ENCODE measurements at regions not wholly inside any gene's neighbourhood (a gene's known extent, or its start where the extent isn't known, plus 50 kb on each side); places are given as distances from the start of the nearest gene placed in this dataset.

DNA sequence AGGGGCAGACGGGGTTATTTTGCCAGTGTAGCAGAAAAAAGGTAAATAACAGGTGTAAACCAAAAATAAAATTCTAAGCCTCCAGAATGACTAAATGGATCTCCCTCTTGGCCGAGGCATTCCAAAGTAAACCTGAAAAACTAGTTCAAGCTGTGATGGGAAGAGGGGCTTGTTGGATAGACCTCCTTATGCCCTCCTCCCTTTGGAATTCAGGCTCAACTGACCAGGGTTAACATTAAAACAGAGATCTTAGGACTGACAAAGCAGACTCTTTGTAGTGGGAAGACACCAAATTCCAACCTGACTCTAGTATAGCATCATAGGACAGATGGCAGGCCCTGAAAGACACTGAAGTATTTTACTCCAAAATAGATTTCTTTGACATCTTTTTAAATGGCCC lies 113.8 kb upstream of the ITGB1 start:
- no peak overlapping the region for H3K56ac ChIP-seq (replicated peaks; ENCODE audit: insufficient read length, low read depth, low read length)
- H3K4ac ChIP-seq (replicated peaks; ENCODE audit: insufficient read length, low read depth, low read length), result no peak overlapping the region
- H3K18ac ChIP-seq (ENCODE audit: extremely low read depth, low read length), result no peak overlapping the region
- no peak overlapping the region for H3K23ac ChIP-seq (ENCODE audit: insufficient read length)
- H3K4me2 ChIP-seq (ENCODE audit: insufficient read depth in 1 of 2, low read depth in 2 of 2, low read length in 2 of 2), result no peak overlapping the region
- no peak overlapping the region for H2BK20ac ChIP-seq (ENCODE audit: low read length)
- 0 out of 2 replicates have a peak overlapping the region, but pooled peaks have one; percentile 44 for H3K27ac ChIP-seq (ENCODE audit: low read depth, low read length)
- FAIRE-seq (peak; percentile 62), DNase-seq (ENCODE audit: low read depth in 1 of 2, low spot score in 2 of 2) (peak in 1 of 2 experiments; percentile 27)
- no peak overlapping the region for H4K8ac ChIP-seq (ENCODE audit: extremely low read depth, insufficient read depth, low read length)
- WGBS, 2 experiments (ENCODE audit: extremely low coverage in 1 of 2, insufficient coverage in 1 of 2, insufficient read length in 1 of 2, insufficient replicate concordance in 2 of 2, low coverage in 1 of 2, low lambda C conversion rate in 2 of 2, missing lambda C conversion rate in 1 of 2), result 71% methylated on average over 2 of the region's 2 CpGs; no CpG with 5 or more reads in 1 of the 2 experiments
- H3K23me2 ChIP-seq (ENCODE audit: low read depth, low read length), result no peaks in the 10 kb centered on the region
- ChIA-PET CTCF (ENCODE audit: partially characterized antibody) (interaction anchor here (0.6 kb wide), 1 partner anchor 34 kb away, joined by 3 read pairs; no protein-coding TSS in a partner anchor), POLR2A (ENCODE audit: partially characterized antibody) (no interaction called here)
- H2AFZ ChIP-seq (ENCODE audit: low read length), result no peak overlapping the region
- peak overlapping the region in 1 of 4 experiments; percentile 30; a peak in 1 of 8 replicates for H3K4me3 ChIP-seq (ENCODE audit: extremely low read depth in 1 of 4, insufficient read depth in 2 of 4, low read depth in 3 of 4, low read length in 4 of 4)
- H3K4me1 ChIP-seq (replicated peaks in 1 of 4; ENCODE audit: control insufficient read depth in 3 of 4, insufficient read depth in 4 of 4, low read length in 3 of 4), result peaks cover 0 to 4% (median 0%) of the 10 kb centered on the region in 4 experiments; a peak in 1 of 7 replicates
- H3K36me3 ChIP-seq (ENCODE audit: control insufficient read depth in 2 of 4, insufficient read depth in 4 of 4, low read length in 3 of 4), result no peaks in the 10 kb centered on the region
- no peak overlapping the region for H2BK12ac ChIP-seq (ENCODE audit: low read depth, low read length)
- no peak overlapping the region for H2BK120ac ChIP-seq (replicated peaks; ENCODE audit: low read depth, low read length)
- no peak overlapping the region for H2BK15ac ChIP-seq (ENCODE audit: low read length)
- no peaks in the 10 kb centered on the region for H3K79me2 ChIP-seq (ENCODE audit: control insufficient read depth in 1 of 2, insufficient read depth in 2 of 2, low read length in 2 of 2)
- no peak overlapping the region for H3K14ac ChIP-seq (ENCODE audit: insufficient read length)
- H3K79me1 ChIP-seq (ENCODE audit: low read depth, low read length), result no peaks in the 10 kb centered on the region
- H2BK5ac ChIP-seq (ENCODE audit: low read depth, low read length), result no peak overlapping the region
- no peak overlapping the region for H4K91ac ChIP-seq (replicated peaks; ENCODE audit: insufficient read length, low read length)
- H4K5ac ChIP-seq (ENCODE audit: insufficient read length, low read depth, low read length), result no peak overlapping the region
- TF ChIP-seq EP300 (IDR thresholded peaks at IDR 0.05; ENCODE audit: borderline replicate concordance in 1 of 2, low read depth in 2 of 2, low read length in 2 of 2) (0 out of 3 replicates have a peak, but pooled peaks of 1 of the 2 experiments have one; percentile 37), BRCA1 (IDR thresholded peaks at IDR 0.05; ENCODE audit: low read depth, low read length) (no peak), SP1 (IDR thresholded peaks at IDR 0.05; ENCODE audit: low read depth, low read length) (peak; percentile 82; the same call in 1 of the 2 replicates), TCF12 (IDR thresholded peaks at IDR 0.05; ENCODE audit: low read depth, low read length) (0 out of 2 replicates have a peak, but pooled peaks have one; percentile 37)
- H3K9ac ChIP-seq (replicated peaks in 1 of 4; ENCODE audit: extremely low read depth in 1 of 4, low read depth in 3 of 4, low read length in 3 of 4), result no peak overlapping the region
- H3K27me3 ChIP-seq (replicated peaks in 1 of 4; ENCODE audit: control insufficient read depth in 3 of 4, extremely low read depth in 1 of 4, insufficient read depth in 3 of 4, low read length in 3 of 4), result no peaks in the 10 kb centered on the region
- H2AK5ac ChIP-seq (ENCODE audit: low read depth, low read length), result no peak overlapping the region
- no peaks in the 10 kb centered on the region for H3K9me3 ChIP-seq (ENCODE audit: insufficient read depth in 2 of 2, low read depth in 1 of 2, low read length in 1 of 2)
- no peaks in the 10 kb centered on the region for H4K20me1 ChIP-seq (replicated peaks in 1 of 2; ENCODE audit: control insufficient read depth in 1 of 2, insufficient read depth in 2 of 2, low read length in 2 of 2)

Data from H1 (cell line).